SK-N-SH treated with all-trans-retinoic acid at 6 μM for 48 hours (cell line): ENCODE measurements at regions not wholly inside any gene's neighbourhood (a gene's known extent, or its start where the extent isn't known, plus 50 kb on each side); places are given as distances from the start of the nearest gene placed in this dataset.

Experiments
- ESRRG ChIP-seq: fragments of 250-450 bp; sonication (Bioruptor Pico); IDR thresholded peaks from 2 replicates; pipeline ENCODE4 v1.6.1; 2021; ENCODE audit warnings: mild to moderate bottlenecking
- RARB ChIP-seq: fragments of 250-450 bp; sonication (Bioruptor Pico); IDR thresholded peaks from 2 replicates; pipeline ENCODE4 v1.8.0; 2021; ENCODE audit warnings: mild to moderate bottlenecking, moderate library complexity
- TOX ChIP-seq: fragments of 250-450 bp; sonication (Bioruptor Pico); IDR thresholded peaks from 2 replicates; pipeline ENCODE4 v1.8.0; 2021; ENCODE audit warnings: mild to moderate bottlenecking, moderate library complexity, borderline replicate concordance
- ZC3H10 ChIP-seq: fragments of 250-450 bp; sonication (Bioruptor Pico); IDR thresholded peaks from 2 replicates; pipeline ENCODE4 v1.5.1; 2021; ENCODE audit warnings: mild to moderate bottlenecking, moderate library complexity
- ZNF8 ChIP-seq: fragments of 450-650 bp; formaldehyde crosslinking; IDR thresholded peaks from 2 replicates; pipeline ENCODE4 v1.5.0; 2020; ENCODE audit warnings: mild to moderate bottlenecking, moderate library complexity
- TF ChIP-seq, protein P1 (sequence below): fragments of 250-450 bp; sonication (Bioruptor Pico); IDR thresholded peaks from 2 replicates; pipeline ENCODE4 v1.8.0; 2020; ENCODE audit warnings: mild to moderate bottlenecking, moderate library complexity, borderline replicate concordance

DNA sequence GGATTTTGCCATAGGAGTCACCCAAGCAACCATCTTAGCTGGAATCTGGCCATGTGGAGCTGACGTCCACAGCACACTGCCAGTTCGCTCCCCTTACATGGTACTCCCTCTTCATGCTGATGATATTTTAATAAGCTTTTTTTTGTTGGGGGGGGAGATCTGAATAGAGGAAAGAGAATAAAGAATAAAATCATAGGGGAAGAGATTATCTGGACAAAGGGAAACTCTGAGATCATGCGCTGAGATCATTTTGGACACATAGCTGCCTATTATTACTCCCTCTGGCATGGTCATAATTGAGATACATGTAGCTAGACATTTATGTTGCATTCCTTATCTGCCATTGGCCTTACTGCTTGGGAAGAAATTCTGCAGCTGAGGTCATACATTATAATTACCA is 282.7 kb downstream of the HTR7 start:
- TF ChIP-seq, protein P1, sequence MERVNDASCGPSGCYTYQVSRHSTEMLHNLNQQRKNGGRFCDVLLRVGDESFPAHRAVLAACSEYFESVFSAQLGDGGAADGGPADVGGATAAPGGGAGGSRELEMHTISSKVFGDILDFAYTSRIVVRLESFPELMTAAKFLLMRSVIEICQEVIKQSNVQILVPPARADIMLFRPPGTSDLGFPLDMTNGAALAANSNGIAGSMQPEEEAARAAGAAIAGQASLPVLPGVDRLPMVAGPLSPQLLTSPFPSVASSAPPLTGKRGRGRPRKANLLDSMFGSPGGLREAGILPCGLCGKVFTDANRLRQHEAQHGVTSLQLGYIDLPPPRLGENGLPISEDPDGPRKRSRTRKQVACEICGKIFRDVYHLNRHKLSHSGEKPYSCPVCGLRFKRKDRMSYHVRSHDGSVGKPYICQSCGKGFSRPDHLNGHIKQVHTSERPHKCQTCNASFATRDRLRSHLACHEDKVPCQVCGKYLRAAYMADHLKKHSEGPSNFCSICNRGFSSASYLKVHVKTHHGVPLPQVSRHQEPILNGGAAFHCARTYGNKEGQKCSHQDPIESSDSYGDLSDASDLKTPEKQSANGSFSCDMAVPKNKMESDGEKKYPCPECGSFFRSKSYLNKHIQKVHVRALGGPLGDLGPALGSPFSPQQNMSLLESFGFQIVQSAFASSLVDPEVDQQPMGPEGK (CRISPR knock-in tag): no peak
- TF ChIP-seq ZC3H10 (CRISPR knock-in tag) (no peak), ESRRG (CRISPR knock-in tag) (no peak), TOX (no peak), ZNF8 (CRISPR knock-in tag) (no peak), RARB (CRISPR knock-in tag) (no peak)
